DOHH2 (cell line): ENCODE measurements at regions not wholly inside any gene's neighbourhood (a gene's known extent, or its start where the extent isn't known, plus 50 kb on each side); places are given as distances from the start of the nearest gene placed in this dataset.

Experiments used
- H3F3A ChIP-seq: fragments of 200-600 bp; sonication (generic), shearing (Covaris generic); 2 replicates; pipeline ENCODE4 v1.6.0; 2016; ENCODE audit warnings: antibody characterized with exemption, mild to moderate bottlenecking; ENCODE audit not compliant: control insufficient read depth, insufficient read depth
- H3K27ac ChIP-seq: fragments of 200-600 bp; sonication (generic); 2 replicates; pipeline ENCODE4 v1.5.1; 2014; ENCODE audit warnings: low read depth, mild to moderate bottlenecking, low read length, moderate library complexity
- H3K27me3 ChIP-seq: fragments of 200-600 bp; sonication (generic); 2 replicates; pipeline ENCODE4 v1.6.1; 2014; ENCODE audit warnings: mild to moderate bottlenecking, low read length, mixed read lengths; ENCODE audit not compliant: control insufficient read depth
- H3K36me3 ChIP-seq: fragments of 200-600 bp; sonication (generic); 2 replicates; pipeline ENCODE4 v1.6.1; 2014; ENCODE audit warnings: mild to moderate bottlenecking, low read length, moderate library complexity, mixed read lengths; ENCODE audit not compliant: control insufficient read depth
- H3K4me1 ChIP-seq: fragments of 200-600 bp; sonication (generic); 2 replicates; pipeline ENCODE4 v1.6.1; 2014; ENCODE audit warnings: mild to moderate bottlenecking, low read length, mixed read lengths; ENCODE audit not compliant: control insufficient read depth
- H3K4me2 ChIP-seq: fragments of 200-600 bp; sonication (generic); 2 replicates; pipeline ENCODE4 v1.6.0; 2014; ENCODE audit warnings: mild to moderate bottlenecking, low read length, moderate library complexity
- H3K4me3 ChIP-seq: fragments of 200-600 bp; sonication (generic); 2 replicates; pipeline ENCODE4 v1.5.1; 2014; ENCODE audit warnings: mild to moderate bottlenecking, low read length, mixed read lengths
- H3K79me2 ChIP-seq: fragments of 200-600 bp; sonication (generic); 2 replicates; pipeline ENCODE4 v1.6.1; 2014; ENCODE audit warnings: mild to moderate bottlenecking, low read length, mixed read lengths; ENCODE audit not compliant: control insufficient read depth
- H3K9me2 ChIP-seq: fragments of 200-600 bp; sonication (generic); replicated peaks from 2 replicates; pipeline ENCODE4 v1.6.1; 2014; ENCODE audit warnings: mild to moderate bottlenecking, low read length, mixed read lengths; ENCODE audit not compliant: control insufficient read depth
- H3K9me3 ChIP-seq: fragments of 200-600 bp; sonication (generic); 2 replicates; pipeline ENCODE4 v1.6.1; 2014; ENCODE audit warnings: antibody characterized with exemption, low read length, mixed read lengths; ENCODE audit not compliant: control insufficient read depth, insufficient read depth
- H4K20me1 ChIP-seq: fragments of 200-600 bp; sonication (generic); 2 replicates; pipeline ENCODE4 v1.6.0; 2014; ENCODE audit warnings: low read depth, mild to moderate bottlenecking, antibody characterized with exemption, low read length, moderate library complexity; ENCODE audit not compliant: control insufficient read depth, insufficient read depth
- EZH2phosphoT487 ChIP-seq: fragments of 200-600 bp; sonication (generic); IDR thresholded peaks from 2 replicates; pipeline ENCODE4 v1.6.1; 2017; ENCODE audit warnings: borderline replicate concordance, mild to moderate bottlenecking, antibody characterized with exemption, low read length, moderate library complexity, mixed read lengths
- TF ChIP-seq, protein P1 (sequence below): fragments of 200-600 bp; sonication (generic); IDR thresholded peaks from one replicate; pipeline ENCODE4 v1.5.1; 2014; ENCODE audit warnings: antibody characterized with exemption, mild to moderate bottlenecking, low read depth, low read length; ENCODE audit not compliant: poor library complexity, severe bottlenecking

DNA sequence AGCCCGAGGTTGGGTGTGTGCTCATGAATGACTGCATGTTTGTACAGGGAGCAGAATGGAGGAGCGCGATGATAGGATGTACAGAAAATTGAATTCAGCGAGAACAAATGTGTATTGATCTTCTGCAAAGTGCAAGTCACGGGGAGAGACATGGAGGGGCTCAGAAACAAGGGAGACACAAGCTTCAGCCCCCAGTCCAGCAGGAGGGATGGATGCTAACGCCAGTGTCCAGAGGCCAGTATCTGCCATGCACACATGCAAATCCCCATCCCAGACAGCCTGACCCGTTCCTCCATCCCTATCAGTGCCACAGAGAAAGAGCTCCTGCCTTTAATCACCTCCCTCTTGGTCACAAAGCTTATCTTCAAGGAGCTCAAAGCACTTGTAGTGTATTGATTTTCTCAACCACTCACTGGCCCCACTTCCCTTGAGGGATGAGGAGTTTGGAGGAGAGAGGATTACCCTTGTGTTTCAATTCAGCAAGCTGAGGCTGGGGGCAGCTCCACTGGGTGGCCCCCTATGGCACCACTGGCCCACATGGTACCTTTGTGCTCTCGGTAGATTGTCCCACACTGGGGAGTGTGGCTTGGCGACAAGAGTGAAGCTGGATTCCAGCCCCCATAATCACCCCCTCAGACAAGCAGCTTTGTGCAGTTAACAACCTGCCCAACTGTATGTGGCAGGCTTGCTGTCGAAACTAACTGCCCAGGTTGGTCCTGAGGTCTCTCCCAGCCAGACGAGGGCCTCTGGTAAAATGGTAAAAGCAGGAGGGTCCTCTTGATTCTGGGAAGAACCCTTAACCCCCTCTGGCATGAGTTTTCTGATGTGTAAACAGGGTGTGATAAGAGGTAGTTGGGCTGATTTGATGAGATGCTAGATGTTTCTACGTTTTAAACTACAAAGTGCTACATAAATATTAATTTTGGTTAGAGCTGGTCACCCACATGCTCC is 151.6 kb upstream of the UNC5B start:
- Histone ChIP-seq H3K27ac (no peak overlapping the region), H3K9me3 (no peaks in the 10 kb centered on the region), H3K27me3 (no peaks in the 10 kb centered on the region), H4K20me1 (no peaks in the 10 kb centered on the region), H3F3A (no peaks in the 10 kb centered on the region), H3K4me2 (no peak overlapping the region), H3K79me2 (no peaks in the 10 kb centered on the region), H3K9me2 (no peaks in the 10 kb centered on the region), H3K36me3 (no peaks in the 10 kb centered on the region), H3K4me3 (no peak overlapping the region), H3K4me1 (no peaks in the 10 kb centered on the region)
- no peak for TF ChIP-seq EZH2phosphoT487

DNA sequence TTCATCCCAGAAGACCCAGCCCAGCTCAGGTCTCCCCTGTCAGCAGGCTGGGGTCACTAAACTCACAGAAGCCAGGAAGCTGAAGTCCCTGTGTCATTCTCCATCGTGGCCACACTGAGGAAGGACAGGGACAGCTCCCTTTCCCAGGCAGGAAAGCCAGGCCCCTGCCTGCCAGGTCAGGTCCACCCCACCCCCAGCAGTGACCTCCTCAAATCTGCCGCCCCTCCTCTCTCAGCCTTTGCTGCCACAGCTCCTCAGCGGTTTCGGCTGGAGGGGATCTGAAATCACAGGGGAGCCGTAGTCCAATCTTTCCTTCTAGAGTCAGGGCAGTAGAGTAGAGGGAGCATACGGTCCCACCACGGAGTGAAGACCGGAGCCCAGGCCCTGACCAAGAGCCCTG is 150.9 kb upstream of the UNC5B start:
- no peaks in the 10 kb centered on the region for H3K4me1 ChIP-seq
- H3K27me3 ChIP-seq: no peaks in the 10 kb centered on the region
- H4K20me1 ChIP-seq: no peaks in the 10 kb centered on the region
- no peak overlapping the region for H3K27ac ChIP-seq
- H3K36me3 ChIP-seq: no peaks in the 10 kb centered on the region
- no peak for TF ChIP-seq EZH2phosphoT487
- TF ChIP-seq, protein P1, sequence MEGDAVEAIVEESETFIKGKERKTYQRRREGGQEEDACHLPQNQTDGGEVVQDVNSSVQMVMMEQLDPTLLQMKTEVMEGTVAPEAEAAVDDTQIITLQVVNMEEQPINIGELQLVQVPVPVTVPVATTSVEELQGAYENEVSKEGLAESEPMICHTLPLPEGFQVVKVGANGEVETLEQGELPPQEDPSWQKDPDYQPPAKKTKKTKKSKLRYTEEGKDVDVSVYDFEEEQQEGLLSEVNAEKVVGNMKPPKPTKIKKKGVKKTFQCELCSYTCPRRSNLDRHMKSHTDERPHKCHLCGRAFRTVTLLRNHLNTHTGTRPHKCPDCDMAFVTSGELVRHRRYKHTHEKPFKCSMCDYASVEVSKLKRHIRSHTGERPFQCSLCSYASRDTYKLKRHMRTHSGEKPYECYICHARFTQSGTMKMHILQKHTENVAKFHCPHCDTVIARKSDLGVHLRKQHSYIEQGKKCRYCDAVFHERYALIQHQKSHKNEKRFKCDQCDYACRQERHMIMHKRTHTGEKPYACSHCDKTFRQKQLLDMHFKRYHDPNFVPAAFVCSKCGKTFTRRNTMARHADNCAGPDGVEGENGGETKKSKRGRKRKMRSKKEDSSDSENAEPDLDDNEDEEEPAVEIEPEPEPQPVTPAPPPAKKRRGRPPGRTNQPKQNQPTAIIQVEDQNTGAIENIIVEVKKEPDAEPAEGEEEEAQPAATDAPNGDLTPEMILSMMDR: no peak
- no peaks in the 10 kb centered on the region for H3K79me2 ChIP-seq
- H3K9me2 ChIP-seq: no peaks in the 10 kb centered on the region
- no peaks in the 10 kb centered on the region for H3F3A ChIP-seq
- no peak overlapping the region for H3K4me2 ChIP-seq
- H3K4me3 ChIP-seq: no peak overlapping the region
- no peaks in the 10 kb centered on the region for H3K9me3 ChIP-seq

DNA sequence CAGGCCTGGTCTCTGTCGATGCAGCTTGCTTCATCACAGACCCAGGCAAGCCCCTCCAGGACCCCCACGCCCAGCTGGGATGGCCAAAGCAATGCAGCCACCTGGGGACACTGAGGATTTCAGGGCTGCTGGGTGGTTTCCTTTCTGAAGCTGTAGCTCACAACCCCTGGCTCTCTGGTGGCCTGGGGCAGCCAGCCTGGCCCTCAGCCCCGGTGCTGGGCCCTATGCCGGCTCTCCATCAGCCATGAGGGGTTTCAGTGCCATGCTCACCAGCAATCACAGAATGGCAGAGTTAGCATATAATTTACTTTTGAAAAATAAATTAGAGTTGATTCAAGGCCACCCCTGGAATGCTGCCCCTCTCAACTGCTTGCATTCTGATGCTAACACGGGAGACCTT is 150.2 kb upstream of the UNC5B start:
- no peaks in the 10 kb centered on the region for H3K27me3 ChIP-seq
- no peaks in the 10 kb centered on the region for H3K9me3 ChIP-seq
- H3K4me1 ChIP-seq: no peaks in the 10 kb centered on the region
- no peak overlapping the region for H3K4me3 ChIP-seq
- H3K79me2 ChIP-seq: no peaks in the 10 kb centered on the region
- H3K36me3 ChIP-seq: no peaks in the 10 kb centered on the region
- TF ChIP-seq EZH2phosphoT487: no peak
- TF ChIP-seq, protein P1: no peak
- H3K9me2 ChIP-seq: no peaks in the 10 kb centered on the region
- no peaks in the 10 kb centered on the region for H4K20me1 ChIP-seq
- no peak overlapping the region for H3K27ac ChIP-seq
- H3F3A ChIP-seq: no peaks in the 10 kb centered on the region
- H3K4me2 ChIP-seq: no peak overlapping the region

DNA sequence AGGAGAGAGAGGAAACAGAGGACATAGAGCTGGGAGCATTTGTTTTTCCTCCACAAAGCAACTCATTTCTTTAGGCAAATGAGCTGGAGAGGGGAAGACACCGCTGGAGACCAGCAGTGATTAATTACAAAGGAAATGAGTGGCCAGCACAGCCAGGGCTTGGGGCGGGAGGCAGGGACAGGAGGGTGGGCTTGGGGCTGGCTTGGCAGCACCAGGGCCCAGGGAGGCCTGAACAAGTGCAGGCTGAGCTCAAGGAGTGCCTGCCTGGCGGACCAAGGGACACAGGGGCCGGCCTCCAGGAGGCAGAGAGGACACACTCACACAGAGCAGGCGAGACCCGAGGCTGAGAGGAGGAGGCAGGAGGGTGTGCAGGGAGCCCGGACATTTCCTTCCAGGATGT is 149.0 kb upstream of the UNC5B start:
- no peaks in the 10 kb centered on the region for H3K27me3 ChIP-seq
- H3K4me1 ChIP-seq: no peaks in the 10 kb centered on the region
- no peaks in the 10 kb centered on the region for H4K20me1 ChIP-seq
- H3K27ac ChIP-seq: no peak overlapping the region
- no peak overlapping the region for H3K4me2 ChIP-seq
- no peaks in the 10 kb centered on the region for H3F3A ChIP-seq
- no peaks in the 10 kb centered on the region for H3K9me2 ChIP-seq
- H3K9me3 ChIP-seq: no peaks in the 10 kb centered on the region
- no peaks in the 10 kb centered on the region for H3K36me3 ChIP-seq
- H3K4me3 ChIP-seq: no peak overlapping the region
- TF ChIP-seq EZH2phosphoT487: no peak
- TF ChIP-seq, protein P1: no peak
- H3K79me2 ChIP-seq: no peaks in the 10 kb centered on the region
